Fibroblast of skin of scalp (primary cell): ENCODE measurements at regions not wholly inside any gene's neighbourhood (a gene's known extent, or its start where the extent isn't known, plus 50 kb on each side); places are given as distances from the start of the nearest gene placed in this dataset.
"Not testable (repeated sequence)": the region's sequence is repeated elsewhere in the genome, so short reads cannot be mapped to it uniquely, and the experiment has no call there.

Experiments
- DNase-seq: peaks from one replicate; pipeline ENCODE4 v3.0.0-alpha.2; 2013

- DNase-seq, result not testable (repeated sequence)
Observed at GRCh38 chr14:25316007-25316406, 266.1 kb upstream of the STXBP6 start.

DNA sequence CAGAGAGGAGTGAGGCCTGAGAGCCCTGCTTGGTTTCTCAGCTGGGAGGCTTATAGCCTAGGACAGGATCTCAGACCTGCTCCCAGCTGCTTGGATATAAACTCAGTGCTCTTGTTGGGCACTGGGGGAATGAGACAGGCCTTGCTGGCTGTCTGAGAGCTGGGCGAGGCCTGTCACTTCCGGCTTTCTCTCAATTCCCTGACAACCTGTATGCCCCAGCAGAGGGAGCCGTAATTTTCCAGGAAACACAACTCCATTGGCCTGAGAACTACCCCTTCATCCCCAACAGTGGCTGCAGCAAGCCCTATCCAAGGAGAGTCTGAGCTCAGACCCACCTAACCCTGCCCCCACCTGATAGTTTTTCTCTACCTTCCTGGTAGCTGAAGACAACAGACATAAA is 258.3 kb upstream of the STXBP6 start:
- no peak for DNase-seq

GRCh38 chr14:25303934-25304333 is 254.0 kb upstream of the STXBP6 start:
- no peak for DNase-seq

- no peak for DNase-seq
Observed at GRCh38 chr14:25298238-25298637, 248.3 kb upstream of the STXBP6 start.

GRCh38 chr14:25290154-25290553 is 240.2 kb upstream of the STXBP6 start:
- DNase-seq, result not testable (repeated sequence)

GRCh38 chr14:25274529-25274928 is 224.6 kb upstream of the STXBP6 start:
- no peak for DNase-seq

DNA sequence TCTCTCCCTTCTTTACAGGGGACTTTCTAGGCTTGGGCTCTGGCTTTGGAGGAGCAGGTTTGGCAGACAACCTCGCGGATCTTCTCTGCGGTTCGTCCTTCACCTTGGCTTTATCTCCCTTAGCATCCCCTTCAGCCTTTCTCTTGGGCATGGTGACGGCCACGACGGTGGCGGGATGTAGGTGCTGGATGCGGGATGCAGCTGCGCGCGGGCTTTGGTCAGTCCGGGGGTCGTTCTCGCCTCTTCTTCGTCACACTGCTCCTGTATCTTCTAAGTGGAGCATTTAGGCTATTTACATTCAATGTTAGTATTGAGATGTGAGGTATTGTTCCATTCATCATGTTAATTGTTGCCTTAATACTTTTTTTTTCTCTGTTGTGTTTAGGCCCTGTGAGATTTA is 217.2 kb upstream of the STXBP6 start:
- DNase-seq, result no peak

DNA sequence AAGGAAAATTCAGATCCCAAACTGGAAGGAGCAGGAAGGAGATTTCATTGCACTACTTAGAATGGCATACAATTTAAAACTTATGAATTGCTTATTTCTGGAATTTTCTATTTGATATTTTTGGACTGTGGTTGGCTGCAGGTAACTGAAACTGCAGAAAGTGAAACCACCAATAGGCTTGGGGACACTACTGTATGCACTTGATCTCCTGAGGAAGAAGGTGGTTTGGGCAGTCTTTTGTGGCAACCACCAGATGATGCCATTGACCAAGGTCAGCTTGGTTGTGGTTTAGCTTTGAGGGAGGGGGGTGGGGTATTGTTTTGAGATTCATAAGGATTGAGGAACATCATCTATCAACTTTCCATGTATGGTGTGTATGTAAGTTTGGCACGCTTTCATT is 209.5 kb upstream of the STXBP6 start:
- DNase-seq, result no peak

DNA sequence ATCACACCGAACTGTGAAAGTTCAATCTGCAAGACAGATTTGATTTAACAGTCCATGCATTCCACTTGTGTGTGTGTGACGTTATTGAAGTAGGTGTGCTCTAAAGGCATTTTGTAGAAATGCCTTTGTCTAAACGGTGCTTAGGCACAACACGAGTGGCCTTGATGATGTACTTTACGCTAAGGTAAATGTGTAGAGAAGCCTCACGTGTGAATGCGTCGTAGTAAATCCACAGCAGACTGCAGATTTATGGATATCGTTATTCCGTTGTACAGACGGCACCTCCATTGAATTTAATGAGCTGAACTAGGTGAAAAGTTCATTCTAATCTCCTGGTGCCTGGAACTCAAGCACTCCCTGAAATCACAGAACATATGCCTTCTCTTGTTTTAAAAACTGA is 202.8 kb upstream of the STXBP6 start:
- no peak for DNase-seq

GRCh38 chr14:25250516-25250915 is 200.6 kb upstream of the STXBP6 start:
- no peak for DNase-seq

- DNase-seq, result no peak
Observed at GRCh38 chr14:25247609-25248008, 197.7 kb upstream of the STXBP6 start.

GRCh38 chr14:25246751-25247150 is 196.8 kb upstream of the STXBP6 start:
- no peak for DNase-seq

- no peak for DNase-seq
Observed at GRCh38 chr14:25239170-25239569, 189.2 kb upstream of the STXBP6 start.

DNA sequence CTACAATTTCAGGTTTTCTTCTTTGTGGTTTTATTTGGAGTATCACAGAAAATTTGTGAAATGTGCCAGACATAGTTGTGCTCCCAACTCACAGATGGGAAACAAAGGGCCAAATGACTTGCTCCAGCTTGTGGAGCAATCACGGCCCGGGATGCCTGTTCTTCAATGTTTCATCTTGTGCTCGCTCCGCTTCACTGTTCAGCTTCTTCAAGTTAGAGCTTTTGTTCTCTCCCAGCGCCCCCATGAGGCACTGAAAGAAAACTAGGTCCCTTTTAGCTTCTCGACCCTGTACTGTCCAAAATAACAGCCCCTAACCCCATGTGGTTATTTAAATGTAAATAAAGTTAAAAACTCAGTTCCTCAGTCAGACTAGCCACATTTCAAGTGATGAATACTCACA is 187.9 kb upstream of the STXBP6 start:
- DNase-seq, result peak; percentile 1

DNA sequence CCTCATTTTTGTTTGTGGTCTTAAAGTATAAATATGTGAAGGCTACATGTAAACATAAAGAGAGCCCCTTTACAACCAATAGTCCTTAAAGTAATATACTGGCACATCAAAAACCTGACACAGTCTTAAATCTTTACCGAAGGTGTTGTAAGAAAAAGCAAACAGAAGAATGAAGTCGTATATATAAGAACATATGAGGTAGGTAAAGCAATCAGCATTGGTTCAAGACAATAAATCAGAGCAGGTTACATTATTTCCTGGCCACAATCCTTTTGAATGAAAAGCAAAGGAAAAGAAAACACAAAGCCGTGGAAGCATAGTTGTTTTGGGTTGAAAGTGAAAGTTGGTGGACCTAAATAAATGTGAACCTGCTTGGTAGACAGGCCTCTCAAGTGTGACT is 183.7 kb upstream of the STXBP6 start:
- DNase-seq, result no peak

DNA sequence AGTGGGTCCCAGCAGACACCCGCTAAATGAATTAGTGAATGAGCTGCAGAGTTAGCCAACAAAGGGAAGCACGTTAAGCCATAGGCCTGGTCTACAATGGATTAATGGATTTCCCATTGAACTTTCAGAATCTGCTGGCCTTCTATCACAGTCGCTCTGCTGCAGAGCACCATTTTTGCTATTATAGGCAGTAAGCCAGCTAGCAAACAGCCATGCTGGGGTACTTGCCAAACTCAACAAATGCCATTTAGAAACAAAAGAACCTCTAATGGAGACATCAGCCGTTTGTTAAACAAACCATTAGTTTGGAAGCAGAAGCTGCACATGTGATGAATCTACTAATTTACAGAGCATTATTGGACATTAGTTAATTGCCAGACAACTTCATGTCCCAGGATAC is 181.1 kb upstream of the STXBP6 start:
- no peak for DNase-seq

GRCh38 chr14:25226214-25226613 is 176.3 kb upstream of the STXBP6 start:
- DNase-seq, result no peak

DNA sequence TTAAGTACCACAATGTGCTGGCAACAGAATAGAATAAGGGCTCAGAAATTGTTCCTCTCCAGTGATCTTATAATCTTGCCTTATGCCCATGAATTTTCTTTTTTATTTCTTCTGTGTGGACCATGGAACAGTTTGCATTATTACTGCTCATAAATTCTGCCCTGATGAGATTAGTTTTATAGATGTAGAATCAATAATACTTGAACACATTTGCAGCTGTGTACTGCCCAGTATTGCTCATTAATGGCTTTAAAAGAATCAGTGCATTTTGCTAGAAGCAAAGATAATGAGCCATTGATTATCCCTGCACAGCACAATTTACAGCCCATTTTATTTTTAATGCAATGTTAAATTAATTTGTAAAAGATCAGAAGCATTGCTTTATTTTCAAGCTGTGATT is 172.3 kb upstream of the STXBP6 start:
- no peak for DNase-seq

DNA sequence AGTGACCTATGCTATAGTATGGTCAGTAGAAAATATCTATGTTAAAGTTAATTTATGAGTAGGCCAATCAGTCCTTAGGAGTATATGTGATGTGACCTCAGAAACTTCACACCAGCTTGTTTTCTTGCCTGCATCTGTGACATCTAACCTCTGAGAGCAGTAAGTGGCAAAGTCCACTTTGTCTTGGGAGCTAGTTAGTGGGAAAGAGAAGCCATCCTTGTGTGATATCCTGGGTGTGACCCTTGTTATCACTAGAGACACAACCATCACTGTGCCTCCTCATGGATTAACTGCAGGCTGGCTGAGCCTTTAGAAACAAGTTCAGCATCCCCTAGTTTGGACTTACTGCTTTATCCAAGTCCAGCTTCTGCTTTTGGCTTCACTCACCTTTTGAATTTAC is 170.6 kb upstream of the STXBP6 start:
- no peak for DNase-seq

DNA sequence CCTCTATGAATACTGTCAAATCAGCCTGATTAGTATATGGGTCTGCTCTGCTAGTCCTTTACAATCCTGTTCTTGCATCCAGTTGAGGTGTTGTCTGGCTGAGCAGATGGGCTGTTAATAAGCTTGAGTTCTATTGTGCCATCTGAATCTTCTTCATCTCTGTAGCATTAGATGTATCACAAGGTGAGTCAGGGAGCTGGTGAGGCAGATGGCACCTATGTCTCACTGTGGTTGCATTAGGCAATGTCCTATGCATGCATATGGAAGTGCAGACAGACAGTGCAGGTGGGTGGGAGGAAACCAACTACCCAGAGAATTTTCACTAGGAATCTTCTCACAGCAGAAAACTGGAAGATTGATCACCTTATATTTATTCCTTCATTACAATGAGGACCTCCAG is 165.7 kb upstream of the STXBP6 start:
- DNase-seq, result no peak

GRCh38 chr14:25197885-25198284 is 147.9 kb upstream of the STXBP6 start:
- no peak for DNase-seq

- no peak for DNase-seq
Observed at GRCh38 chr14:25180221-25180620, 130.3 kb upstream of the STXBP6 start.

- no peak for DNase-seq
Observed at GRCh38 chr14:25178255-25178654, 128.3 kb upstream of the STXBP6 start.

DNA sequence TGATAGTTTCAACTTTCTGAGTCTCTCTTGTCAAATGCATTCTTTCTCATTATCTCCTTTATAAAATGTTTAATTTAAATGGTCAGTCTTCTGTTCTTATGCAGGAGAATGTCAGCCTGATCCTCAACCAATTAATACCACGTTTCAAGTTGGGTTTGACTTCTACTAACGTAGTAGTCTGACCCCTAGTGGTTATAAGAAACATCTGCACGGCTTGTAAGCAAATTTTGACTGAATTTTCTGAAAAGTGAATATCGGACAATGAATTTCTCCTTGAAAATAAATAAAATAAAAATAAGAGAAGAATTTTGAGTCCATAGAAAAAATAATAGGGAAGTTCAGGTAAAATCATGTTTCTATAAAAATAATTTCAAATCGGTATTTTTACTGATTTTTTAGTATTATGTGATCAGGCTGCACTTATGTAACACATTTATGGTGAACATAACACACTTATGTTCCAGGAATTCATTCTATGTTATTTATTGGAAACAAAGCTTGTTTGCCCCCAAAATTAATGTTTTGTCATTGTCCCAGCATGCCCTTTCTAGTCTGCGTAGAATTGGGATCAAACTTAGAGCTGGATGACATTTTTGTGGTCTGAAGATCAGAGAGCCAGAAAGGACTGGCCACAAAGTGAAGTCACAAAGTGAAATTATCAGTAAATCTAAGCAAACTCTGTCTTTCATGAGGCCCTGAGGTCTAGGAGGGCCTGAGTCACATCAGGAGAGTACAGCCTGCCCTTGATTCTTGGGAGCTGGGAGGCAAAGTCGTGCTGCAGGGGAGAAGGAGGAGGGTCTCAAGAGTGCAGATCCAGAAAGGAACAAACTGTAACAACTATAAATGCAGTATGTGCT is 101.2 kb upstream of the STXBP6 start:
- peak; percentile 61 for DNase-seq

- DNase-seq, result no peak
Observed at GRCh38 chr14:25150401-25150800, 100.5 kb upstream of the STXBP6 start.
